Sciatic nerve (tissue), 2 donors: ENCODE measurements at regions not wholly inside any gene's neighbourhood (a gene's known extent, or its start where the extent isn't known, plus 50 kb on each side); places are given as distances from the start of the nearest gene placed in this dataset.

Source experiments
- ATAC-seq: fragments of 200-7000 bp; cut with Tn5 transposase; one replicate; pipeline ENCODE4 v1.9.1; 2020; ENCODE audit warnings: mild to moderate bottlenecking, moderate library complexity
- DNase-seq: peaks from one replicate; pipeline ENCODE4 v3.0.0-alpha.2; 2020; ENCODE audit warnings: low spot score
- intact Hi-C: fragments of 100-400 bp; cut with DNase I; formaldehyde crosslinking; loops from one replicate; pipeline ENCODE4 v1.14.2; 2022
- donor health status: DM: no; HTN: no; CAD: no.
- donor health status: DM: no; HTN: no; CAD: no.

GRCh38 chr9:106502930-106503329 lies 360.0 kb upstream of the ZNF462 start:
- intact Hi-C loops: loop anchor here (5.0 kb wide), 1 partner anchor 1279 kb away; no protein-coding TSS in a partner anchor
- ATAC-seq (no peak), DNase-seq (no peak)

GRCh38 chr9:106503759-106504158 lies 359.2 kb upstream of the ZNF462 start:
- ATAC-seq: no peak
- no peak for DNase-seq
- intact Hi-C loops: loop anchor here (5.0 kb wide), 1 partner anchor 1279 kb away; no protein-coding TSS in a partner anchor

GRCh38 chr9:106526716-106527204 lies 336.2 kb upstream of the ZNF462 start:
- ATAC-seq (no peak), DNase-seq (no peak)
- intact Hi-C loops: no loop called here

GRCh38 chr9:106528158-106528557 lies 334.8 kb upstream of the ZNF462 start:
- ATAC-seq (no peak), DNase-seq (no peak)
- intact Hi-C loops: no loop called here

GRCh38 chr9:106529616-106530015 lies 333.4 kb upstream of the ZNF462 start:
- DNase-seq: no peak
- intact Hi-C loops: no loop called here

GRCh38 chr9:106531491-106531890 lies 331.5 kb upstream of the ZNF462 start:
- no peak for ATAC-seq
- no peak for DNase-seq
- intact Hi-C loops: no loop called here

More at GRCh38 chr9:106529616-106530015, 333.4 kb upstream of the ZNF462 start:
- ATAC-seq: no peak

GRCh38 chr9:106532306-106533015 lies 330.5 kb upstream of the ZNF462 start:
- intact Hi-C loops: no loop called here
- DNase-seq (no peak), ATAC-seq (no peak)

- DNase-seq (no peak), ATAC-seq (no peak)
- intact Hi-C loops: no loop called here
Measured at GRCh38 chr9:106534800-106535199, 328.2 kb upstream of the ZNF462 start.

- ATAC-seq: no peak
- intact Hi-C loops: no loop called here
- no peak for DNase-seq
Measured at GRCh38 chr9:106535439-106535838, 327.5 kb upstream of the ZNF462 start.

GRCh38 chr9:106557996-106558667 lies 304.8 kb upstream of the ZNF462 start:
- DNase-seq: no peak
- no peak for ATAC-seq
- intact Hi-C loops: no loop called here

- intact Hi-C loops: no loop called here
- ATAC-seq (no peak), DNase-seq (no peak)
Measured at GRCh38 chr9:106560540-106560939, 302.4 kb upstream of the ZNF462 start.

GRCh38 chr9:106575823-106576222 lies 287.1 kb upstream of the ZNF462 start:
- ATAC-seq (peak; percentile 68), DNase-seq (no peak)
- intact Hi-C loops: no loop called here

GRCh38 chr9:106576232-106576760 lies 286.7 kb upstream of the ZNF462 start:
- DNase-seq (no peak), ATAC-seq (peak; percentile 68)
- intact Hi-C loops: no loop called here

- DNase-seq (no peak), ATAC-seq (no peak)
- intact Hi-C loops: no loop called here
Measured at GRCh38 chr9:106577121-106577520, 285.8 kb upstream of the ZNF462 start.

GRCh38 chr9:106580546-106580945 lies 282.4 kb upstream of the ZNF462 start:
- ATAC-seq (no peak), DNase-seq (no peak)
- intact Hi-C loops: no loop called here

- intact Hi-C loops: no loop called here
- no peak for ATAC-seq
Measured at GRCh38 chr9:106581973-106582372, 281.0 kb upstream of the ZNF462 start.

GRCh38 chr9:106583751-106584150 lies 279.2 kb upstream of the ZNF462 start:
- DNase-seq (no peak), ATAC-seq (no peak)
- intact Hi-C loops: no loop called here

More at GRCh38 chr9:106581973-106582372, 281.0 kb upstream of the ZNF462 start:
- DNase-seq: no peak

GRCh38 chr9:106587042-106587441 lies 275.9 kb upstream of the ZNF462 start:
- intact Hi-C loops: no loop called here
- no peak for DNase-seq
- no peak for ATAC-seq

- intact Hi-C loops: no loop called here
- ATAC-seq: no peak
- DNase-seq: no peak
Measured at GRCh38 chr9:106588626-106589025, 274.3 kb upstream of the ZNF462 start.
